HG03439 (cell line): ENCODE measurements at regions not wholly inside any gene's neighbourhood (a gene's known extent, or its start where the extent isn't known, plus 50 kb on each side); places are given as distances from the start of the nearest gene placed in this dataset.
"Not testable (repeated sequence)": the region's sequence is repeated elsewhere in the genome, so short reads cannot be mapped to it uniquely, and the experiment has no call there.

Source experiments
- ATAC-seq: cut with Tn5 transposase; IDR thresholded peaks from one replicate; pipeline ENCODE4 v1.9.1; 2021; ENCODE audit warnings: mild to moderate bottlenecking, moderate library complexity; ENCODE audit not compliant: unreplicated experiment

GRCh38 chr10:3255616-3256015 is 83.0 kb upstream of the PITRM1 start:
- ATAC-seq = no peak

- ATAC-seq = no peak
Measured at GRCh38 chr10:3255075-3255474, 82.5 kb upstream of the PITRM1 start.

- not testable (repeated sequence) for ATAC-seq
Measured at GRCh38 chr10:3253974-3254373, 81.4 kb upstream of the PITRM1 start.

GRCh38 chr10:3251172-3251571 is 78.6 kb upstream of the PITRM1 start:
- ATAC-seq = no peak

GRCh38 chr10:3249307-3249889 is 76.8 kb upstream of the PITRM1 start:
- ATAC-seq = no peak

GRCh38 chr10:3248526-3249306 is 76.1 kb upstream of the PITRM1 start:
- no peak for ATAC-seq

- ATAC-seq = no peak
Measured at GRCh38 chr10:3245395-3245794, 72.8 kb upstream of the PITRM1 start.

- no peak for ATAC-seq
Measured at GRCh38 chr10:3241967-3242650, 69.5 kb upstream of the PITRM1 start.

- ATAC-seq = no peak
Measured at GRCh38 chr10:3241274-3241921, 68.8 kb upstream of the PITRM1 start.

- ATAC-seq = no peak
Measured at GRCh38 chr10:3239920-3240894, 67.6 kb upstream of the PITRM1 start.

GRCh38 chr10:3239066-3239919 is 66.7 kb upstream of the PITRM1 start:
- peak; percentile 67 for ATAC-seq

- ATAC-seq = no peak
Measured at GRCh38 chr10:3238115-3238871, 65.7 kb upstream of the PITRM1 start.

- no peak for ATAC-seq
Measured at GRCh38 chr10:3237530-3237929, 64.9 kb upstream of the PITRM1 start.

GRCh38 chr10:3236644-3237404 is 64.2 kb upstream of the PITRM1 start:
- no peak for ATAC-seq

- ATAC-seq = no peak
Measured at GRCh38 chr10:3235996-3236510, 63.5 kb upstream of the PITRM1 start.

- no peak for ATAC-seq
Measured at GRCh38 chr10:3235395-3235794, 62.8 kb upstream of the PITRM1 start.

GRCh38 chr10:3233486-3233990 is 61.0 kb upstream of the PITRM1 start:
- ATAC-seq = no peak
